ENCODE measurements at regions not wholly inside any gene's neighbourhood (a gene's known extent, or its start where the extent isn't known, plus 50 kb on each side); places are given as distances from the start of the nearest gene placed in this dataset.

DNA sequence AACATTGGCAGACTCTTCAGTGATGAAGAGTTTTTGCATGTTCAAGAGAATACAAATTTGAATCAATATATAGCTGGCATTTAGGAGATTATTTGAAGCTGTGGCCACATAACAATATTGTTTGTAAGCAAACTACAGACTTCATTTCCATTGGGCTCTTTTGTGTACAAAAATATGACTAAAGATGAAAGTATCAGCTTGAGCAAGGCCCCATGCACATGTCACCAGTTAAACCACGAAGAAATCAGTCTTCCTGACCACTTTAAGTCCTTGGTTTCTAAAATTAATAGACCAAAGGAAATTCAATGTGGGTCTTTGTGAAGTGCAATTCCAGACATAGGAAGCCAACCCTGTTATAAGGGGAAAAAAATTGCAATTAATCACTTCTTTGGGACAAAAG lies 1664.6 kb upstream of the ADGRL3 start:
- DNase-seq (ENCODE audit: low read depth, low spot score) (no peak), ATAC-seq (peak; percentile 81), FAIRE-seq (no peak)
- Histone ChIP-seq H3K27me3 (replicated peaks in 1 of 2; ENCODE audit: control insufficient read depth in 2 of 2, insufficient read depth in 2 of 2, low read length in 1 of 2) (no peaks in the 10 kb centered on the region), H3K9ac (ENCODE audit: control insufficient read depth, insufficient read depth, low read length) (no peak overlapping the region), H3K4me3 (no peak overlapping the region), H3K4me2 (ENCODE audit: control insufficient read depth, insufficient read depth) (no peak overlapping the region), H2AFZ (ENCODE audit: control insufficient read depth, low read depth, low read length) (no peak overlapping the region), H4K20me1 (ENCODE audit: control insufficient read depth, insufficient read depth) (no peaks in the 10 kb centered on the region), H3K27ac (ENCODE audit: control insufficient read depth, insufficient read depth) (no peak overlapping the region), H3K9me3 (replicated peaks; ENCODE audit: control insufficient read depth, insufficient read depth, low read length) (no peaks in the 10 kb centered on the region), H3K79me2 (ENCODE audit: control insufficient read depth, insufficient read depth, low read length) (no peaks in the 10 kb centered on the region), H3K4me1 (ENCODE audit: control insufficient read depth, insufficient read depth, low read length) (no peaks in the 10 kb centered on the region), H3K36me3 (ENCODE audit: control insufficient read depth in 2 of 2, insufficient read depth in 2 of 2, low read length in 1 of 2) (no peaks in the 10 kb centered on the region)
- POLR2A ChIA-PET = no interaction called here
- SMC1A ChIA-PET (ENCODE audit: uncharacterized antibody, unreplicated experiment) = interaction anchor here (0.6 kb wide), 1 partner anchor 63 kb away, joined by 3 read pairs; no protein-coding TSS in a partner anchor
- CTCF ChIA-PET = no interaction called here
- RAD21 ChIA-PET (ENCODE audit: unreplicated experiment) = no interaction called here
- TF ChIP-seq NFYB (IDR thresholded peaks at IDR 0.05; ENCODE audit: insufficient read depth, low read depth, low read length) (no peak), RAD51 (IDR thresholded peaks at IDR 0.05) (no peak), RUNX3 (IDR thresholded peaks at IDR 0.05; ENCODE audit: low read length) (0 out of 2 replicates have a peak, but pooled peaks have one; percentile 18), PRDM15 (CRISPR knock-in tag; IDR thresholded peaks at IDR 0.05) (no peak), EP300 (IDR thresholded peaks at IDR 0.05; ENCODE audit: borderline replicate concordance in 1 of 2, control insufficient read depth in 1 of 2, low read depth in 2 of 2, low read length in 2 of 2) (peak; percentile 32 to 38; a peak in 1 of 4 replicates), SREBF1 (IDR thresholded peaks at IDR 0.05; ENCODE audit: low read length) (no peak), ASH2L (IDR thresholded peaks at IDR 0.05; ENCODE audit: borderline replicate concordance, low read depth) (no peak), RCOR1 (conservative IDR thresholded peaks at IDR 0.05; ENCODE audit: low read depth, low read length) (no peak), ZNF274 (IDR thresholded peaks at IDR 0.05; ENCODE audit: insufficient read depth, insufficient read length) (no peak)
- TF ChIP-seq, protein P1, sequence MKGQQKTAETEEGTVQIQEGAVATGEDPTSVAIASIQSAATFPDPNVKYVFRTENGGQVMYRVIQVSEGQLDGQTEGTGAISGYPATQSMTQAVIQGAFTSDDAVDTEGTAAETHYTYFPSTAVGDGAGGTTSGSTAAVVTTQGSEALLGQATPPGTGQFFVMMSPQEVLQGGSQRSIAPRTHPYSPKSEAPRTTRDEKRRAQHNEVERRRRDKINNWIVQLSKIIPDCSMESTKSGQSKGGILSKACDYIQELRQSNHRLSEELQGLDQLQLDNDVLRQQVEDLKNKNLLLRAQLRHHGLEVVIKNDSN (IDR thresholded peaks at IDR 0.05; ENCODE audit: borderline replicate concordance, extremely low read length, insufficient read depth, low read depth, low read length) = no peak
- intact Hi-C loops (cut with micrococcal nuclease; ENCODE audit: unreplicated experiment) = no loop called here
- WGBS (ENCODE audit: insufficient coverage, insufficient replicate concordance, low lambda C conversion rate, missing lambda C conversion rate) = 0% methylated on average over 1 of the region's 1 CpG
- BruUV-seq (replicated peaks) = no TSS peak
- in situ Hi-C loops (cut with MboI) = no loop called here

All from GM12878 (cell line).